Progenitor cell of endocrine pancreas (in vitro differentiated cells): ENCODE measurements at regions not wholly inside any gene's neighbourhood (a gene's known extent, or its start where the extent isn't known, plus 50 kb on each side); places are given as distances from the start of the nearest gene placed in this dataset.

Experiments used
- DNase-seq: peaks from one replicate; pipeline ENCODE4 v3.0.0; 2021; ENCODE audit warnings: low spot score; ENCODE audit not compliant: unreplicated experiment
- H3K27ac Mint-ChIP-seq: 2 replicates; pipeline ENCODE4 v1.8.0; 2021; ENCODE audit warnings: mild to moderate bottlenecking, moderate library complexity, mixed read lengths
- H3K27me3 Mint-ChIP-seq: 2 replicates; pipeline ENCODE4 v1.8.0; 2021; ENCODE audit warnings: mixed read lengths
- H3K36me3 Mint-ChIP-seq: 2 replicates; pipeline ENCODE4 v1.8.0; 2022; ENCODE audit warnings: mixed read lengths; ENCODE audit not compliant: insufficient read depth
- H3K4me1 Mint-ChIP-seq: 2 replicates; pipeline ENCODE4 v1.8.0; 2021; ENCODE audit warnings: low read depth, mixed read lengths
- H3K4me3 Mint-ChIP-seq: 2 replicates; pipeline ENCODE4 v1.8.0; 2021; ENCODE audit warnings: low read depth, mild to moderate bottlenecking, moderate library complexity, mixed read lengths
- H3K9me3 Mint-ChIP-seq: 2 replicates; pipeline ENCODE4 v1.8.0; 2021; ENCODE audit warnings: low read depth, mixed read lengths
- TF ChIP-seq, protein P1 (sequence below): fragments of 200-600 bp; sonication (generic); IDR thresholded peaks from one replicate; pipeline ENCODE4 v1.5.0; 2021; ENCODE audit warnings: antibody characterized with exemption, mild to moderate bottlenecking; ENCODE audit not compliant: unreplicated experiment

GRCh38 chr4:12221031-12221430 is 792.3 kb upstream of the HS3ST1 start:
- TF ChIP-seq, protein P1, sequence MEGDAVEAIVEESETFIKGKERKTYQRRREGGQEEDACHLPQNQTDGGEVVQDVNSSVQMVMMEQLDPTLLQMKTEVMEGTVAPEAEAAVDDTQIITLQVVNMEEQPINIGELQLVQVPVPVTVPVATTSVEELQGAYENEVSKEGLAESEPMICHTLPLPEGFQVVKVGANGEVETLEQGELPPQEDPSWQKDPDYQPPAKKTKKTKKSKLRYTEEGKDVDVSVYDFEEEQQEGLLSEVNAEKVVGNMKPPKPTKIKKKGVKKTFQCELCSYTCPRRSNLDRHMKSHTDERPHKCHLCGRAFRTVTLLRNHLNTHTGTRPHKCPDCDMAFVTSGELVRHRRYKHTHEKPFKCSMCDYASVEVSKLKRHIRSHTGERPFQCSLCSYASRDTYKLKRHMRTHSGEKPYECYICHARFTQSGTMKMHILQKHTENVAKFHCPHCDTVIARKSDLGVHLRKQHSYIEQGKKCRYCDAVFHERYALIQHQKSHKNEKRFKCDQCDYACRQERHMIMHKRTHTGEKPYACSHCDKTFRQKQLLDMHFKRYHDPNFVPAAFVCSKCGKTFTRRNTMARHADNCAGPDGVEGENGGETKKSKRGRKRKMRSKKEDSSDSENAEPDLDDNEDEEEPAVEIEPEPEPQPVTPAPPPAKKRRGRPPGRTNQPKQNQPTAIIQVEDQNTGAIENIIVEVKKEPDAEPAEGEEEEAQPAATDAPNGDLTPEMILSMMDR = no peak
- H3K27me3 Mint-ChIP-seq = no peaks in the 10 kb centered on the region
- no peak overlapping the region for H3K27ac Mint-ChIP-seq
- H3K9me3 Mint-ChIP-seq = no peaks in the 10 kb centered on the region
- no peak overlapping the region for H3K4me3 Mint-ChIP-seq
- H3K4me1 Mint-ChIP-seq = no peaks in the 10 kb centered on the region
- no peak for DNase-seq
- no peaks in the 10 kb centered on the region for H3K36me3 Mint-ChIP-seq

- H3K4me3 Mint-ChIP-seq = no peak overlapping the region
- no peaks in the 10 kb centered on the region for H3K27me3 Mint-ChIP-seq
- no peaks in the 10 kb centered on the region for H3K9me3 Mint-ChIP-seq
- no peaks in the 10 kb centered on the region for H3K36me3 Mint-ChIP-seq
- no peak overlapping the region for H3K27ac Mint-ChIP-seq
- TF ChIP-seq, protein P1 = no peak
- no peak for DNase-seq
- no peaks in the 10 kb centered on the region for H3K4me1 Mint-ChIP-seq
Measured at GRCh38 chr4:12211636-12212035, 782.9 kb upstream of the HS3ST1 start.

DNA sequence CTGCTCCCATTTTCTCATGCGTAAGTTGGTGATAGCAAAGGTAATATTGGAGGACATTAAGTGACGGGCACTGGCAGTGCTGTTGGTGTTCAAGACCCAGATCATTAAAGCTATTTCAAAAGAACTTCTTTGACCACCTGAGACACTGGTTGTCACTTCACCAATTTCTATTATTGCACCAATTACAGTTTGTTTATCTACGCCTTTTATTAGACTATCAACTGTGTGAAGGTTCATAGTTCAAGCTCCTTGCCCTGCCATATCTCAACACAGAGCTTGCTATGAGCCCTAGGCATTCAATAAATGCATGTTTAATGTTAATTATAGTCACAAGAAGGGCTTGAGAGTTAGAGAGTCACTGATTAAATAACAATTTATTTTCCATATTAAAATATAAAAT is 778.7 kb upstream of the HS3ST1 start:
- TF ChIP-seq, protein P1 = no peak
- H3K27ac Mint-ChIP-seq = no peak overlapping the region
- H3K9me3 Mint-ChIP-seq = no peaks in the 10 kb centered on the region
- H3K36me3 Mint-ChIP-seq = no peaks in the 10 kb centered on the region
- no peaks in the 10 kb centered on the region for H3K27me3 Mint-ChIP-seq
- DNase-seq = no peak
- no peak overlapping the region for H3K4me3 Mint-ChIP-seq
- no peaks in the 10 kb centered on the region for H3K4me1 Mint-ChIP-seq

- no peak overlapping the region for H3K27ac Mint-ChIP-seq
- H3K9me3 Mint-ChIP-seq = no peaks in the 10 kb centered on the region
- no peaks in the 10 kb centered on the region for H3K4me1 Mint-ChIP-seq
- H3K27me3 Mint-ChIP-seq = no peaks in the 10 kb centered on the region
- TF ChIP-seq, protein P1 = no peak
- H3K4me3 Mint-ChIP-seq = no peak overlapping the region
- no peaks in the 10 kb centered on the region for H3K36me3 Mint-ChIP-seq
- no peak for DNase-seq
Measured at GRCh38 chr4:12206091-12206490, 777.4 kb upstream of the HS3ST1 start.

GRCh38 chr4:12203945-12204344 is 775.3 kb upstream of the HS3ST1 start:
- H3K9me3 Mint-ChIP-seq = no peaks in the 10 kb centered on the region
- no peak overlapping the region for H3K4me3 Mint-ChIP-seq
- H3K36me3 Mint-ChIP-seq = no peaks in the 10 kb centered on the region
- H3K27ac Mint-ChIP-seq = no peak overlapping the region
- TF ChIP-seq, protein P1 = no peak
- DNase-seq = no peak
- no peaks in the 10 kb centered on the region for H3K4me1 Mint-ChIP-seq
- H3K27me3 Mint-ChIP-seq = no peaks in the 10 kb centered on the region
